GM18505 (cell line): ENCODE measurements at regions not wholly inside any gene's neighbourhood (a gene's known extent, or its start where the extent isn't known, plus 50 kb on each side); places are given as distances from the start of the nearest gene placed in this dataset.

Source experiments
- ATAC-seq: cut with Tn5 transposase; IDR thresholded peaks from one replicate; pipeline ENCODE4 v1.9.1; 2021; ENCODE audit not compliant: unreplicated experiment
- POLR2A ChIP-seq: IDR thresholded peaks from 4 replicates; pipeline ENCODE4 v1.6.1; 2011; ENCODE audit warnings: borderline replicate concordance; ENCODE audit not compliant: insufficient read depth, insufficient read length; ENCODE audit errors: extremely low read depth

DNA sequence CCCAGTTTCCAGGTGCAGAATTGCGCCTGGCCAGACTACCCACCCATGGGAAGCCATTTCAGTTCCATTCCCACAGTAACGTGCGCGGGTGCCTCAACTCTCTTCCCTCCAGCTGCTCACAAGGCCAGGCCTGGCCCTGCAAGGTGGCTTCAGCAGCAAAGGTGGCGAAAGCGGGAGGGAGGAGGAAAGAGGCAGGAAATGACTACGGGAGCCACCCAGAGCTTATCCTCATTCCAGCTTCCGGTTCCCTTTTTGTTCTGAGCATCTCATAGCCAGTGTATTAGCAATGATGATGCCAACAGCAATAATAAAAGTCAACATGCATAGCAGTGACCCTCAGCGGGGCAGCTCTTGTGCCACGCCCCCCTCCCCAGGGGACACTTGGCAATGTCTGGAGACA lies 101.5 kb upstream of the BOD1 start:
- ATAC-seq = no peak
- TF ChIP-seq POLR2A = no peak

DNA sequence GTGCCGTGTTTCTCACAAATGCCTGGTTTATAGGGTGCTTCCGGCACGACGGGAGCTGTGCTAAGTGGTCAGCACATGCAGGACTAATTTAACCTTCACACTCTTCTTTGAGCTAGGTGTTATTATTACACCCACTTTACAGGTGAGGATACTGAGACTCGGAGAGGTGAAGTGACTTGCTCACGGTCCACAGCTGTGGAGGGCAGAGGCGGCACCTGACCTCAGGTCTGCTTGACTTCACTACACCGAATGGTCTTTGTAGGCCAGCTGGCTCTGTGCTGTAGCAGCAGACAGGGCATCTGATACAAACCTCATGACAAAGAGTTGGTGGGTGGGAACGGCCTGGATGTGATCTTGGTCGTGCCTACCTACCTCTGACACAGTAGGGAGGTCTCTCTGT lies 102.0 kb upstream of the BOD1 start:
- ATAC-seq = no peak
- no peak for TF ChIP-seq POLR2A

DNA sequence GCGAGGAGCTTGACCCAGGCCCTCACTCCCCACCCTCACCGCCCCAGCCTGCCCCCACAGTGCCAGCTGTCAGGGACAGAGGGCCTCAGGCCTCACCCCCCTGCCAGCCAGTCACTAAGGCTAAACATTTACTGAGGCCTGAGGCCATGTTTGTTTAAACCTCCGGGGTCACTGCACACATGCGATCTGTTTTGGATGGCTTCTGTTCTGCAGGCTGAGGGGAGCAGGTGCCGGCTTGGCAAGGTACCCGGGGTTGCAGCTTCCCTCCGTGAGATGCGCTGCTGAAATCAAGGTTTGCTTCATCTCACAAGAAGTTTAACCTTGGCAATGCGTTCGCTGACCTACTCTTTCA lies 103.3 kb upstream of the BOD1 start:
- TF ChIP-seq POLR2A = no peak
- ATAC-seq = no peak

DNA sequence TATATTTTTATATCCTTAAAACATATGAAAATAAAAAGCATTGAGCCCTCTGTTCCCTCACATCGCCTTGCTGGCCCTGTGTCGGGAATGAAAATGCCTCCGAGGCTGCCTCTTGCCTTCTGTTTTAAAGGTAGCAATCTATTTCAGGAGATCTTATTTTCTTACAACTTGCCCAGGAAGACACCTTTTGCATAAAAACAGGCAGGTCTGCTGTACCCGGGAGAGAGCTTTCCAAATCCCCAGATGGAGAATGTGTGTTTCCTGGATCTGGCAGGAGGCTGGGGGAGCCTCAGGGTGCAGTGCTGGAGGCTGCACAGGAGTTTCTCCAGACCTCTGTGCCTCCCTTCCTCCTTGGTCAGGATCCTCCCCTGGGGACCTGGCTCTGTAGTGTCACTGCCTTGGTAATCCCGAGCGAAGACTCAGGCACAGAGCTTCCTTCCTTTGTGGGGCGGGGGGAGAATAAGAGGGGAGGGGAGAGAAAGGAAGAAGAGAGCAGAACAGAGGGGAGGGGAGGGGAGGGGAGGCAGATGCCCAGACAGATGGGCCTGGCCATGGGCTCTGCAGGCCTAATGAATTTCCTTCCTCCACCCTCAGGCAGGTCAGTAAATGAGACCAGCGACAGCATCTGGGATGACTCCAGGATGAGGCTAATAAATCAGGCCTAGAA lies 104.0 kb upstream of the BOD1 start:
- no peak for TF ChIP-seq POLR2A
- no peak for ATAC-seq

DNA sequence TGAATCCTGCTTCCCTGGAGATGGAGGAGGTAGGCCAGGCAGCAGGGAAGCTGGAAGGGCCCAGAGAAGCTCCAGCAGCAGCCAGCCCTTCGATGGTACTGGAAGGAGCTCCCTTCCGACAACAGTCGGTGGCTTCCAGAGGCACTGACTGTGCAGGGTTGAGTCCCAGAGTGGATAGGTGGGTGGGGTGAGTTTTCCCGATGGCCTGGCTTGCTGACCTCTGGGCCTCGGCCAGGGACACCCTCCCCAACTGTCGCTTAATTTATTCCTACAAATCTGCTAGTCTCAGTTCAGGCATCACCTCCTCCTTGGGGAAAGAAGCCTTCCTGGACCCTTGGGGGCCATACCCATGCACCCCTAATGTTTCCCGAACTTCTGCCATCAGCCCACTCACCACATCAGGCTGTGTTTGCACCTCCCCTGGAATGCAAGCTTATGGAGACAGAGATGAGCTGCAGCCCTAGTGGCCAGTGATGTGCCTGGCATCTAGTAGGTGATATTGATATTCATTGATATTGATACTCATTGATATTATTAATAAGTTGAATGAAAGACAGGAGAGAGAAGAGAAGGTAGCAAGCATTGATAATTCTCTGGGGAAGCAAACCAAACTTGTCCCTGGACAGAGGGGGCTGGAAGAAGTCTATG lies 104.6 kb upstream of the BOD1 start:
- ATAC-seq = no peak
- TF ChIP-seq POLR2A = no peak

DNA sequence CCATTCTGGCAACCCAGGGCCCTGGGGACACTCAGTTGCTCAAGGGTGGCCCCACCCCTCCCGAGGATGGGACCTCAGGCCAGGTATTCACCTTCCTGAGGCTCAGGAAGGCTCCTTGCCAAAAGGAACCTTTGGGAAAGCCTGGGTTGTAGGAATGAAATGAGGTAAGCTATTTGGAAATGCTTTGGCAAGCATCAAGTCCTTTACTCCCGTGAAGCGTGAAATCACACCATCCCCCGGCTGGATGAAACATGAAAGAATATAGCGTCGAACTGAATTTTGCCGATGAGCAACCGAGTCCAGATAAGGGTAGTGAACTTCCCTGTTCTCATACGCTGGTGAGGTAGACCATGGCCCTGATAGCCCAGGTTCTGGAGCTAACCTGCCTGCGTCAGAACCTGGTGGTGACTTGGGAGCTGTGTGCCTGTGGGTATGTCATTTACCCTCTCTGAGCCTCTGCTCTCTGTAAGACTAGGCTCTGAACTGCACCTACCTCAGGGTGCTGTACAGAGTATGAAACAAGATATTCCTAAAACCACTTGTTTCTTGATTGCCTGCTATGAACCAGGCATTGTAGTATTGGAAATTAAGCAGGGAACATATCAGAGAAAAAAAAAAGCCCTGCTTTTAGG lies 105.3 kb upstream of the BOD1 start:
- TF ChIP-seq POLR2A = no peak
- ATAC-seq = no peak

DNA sequence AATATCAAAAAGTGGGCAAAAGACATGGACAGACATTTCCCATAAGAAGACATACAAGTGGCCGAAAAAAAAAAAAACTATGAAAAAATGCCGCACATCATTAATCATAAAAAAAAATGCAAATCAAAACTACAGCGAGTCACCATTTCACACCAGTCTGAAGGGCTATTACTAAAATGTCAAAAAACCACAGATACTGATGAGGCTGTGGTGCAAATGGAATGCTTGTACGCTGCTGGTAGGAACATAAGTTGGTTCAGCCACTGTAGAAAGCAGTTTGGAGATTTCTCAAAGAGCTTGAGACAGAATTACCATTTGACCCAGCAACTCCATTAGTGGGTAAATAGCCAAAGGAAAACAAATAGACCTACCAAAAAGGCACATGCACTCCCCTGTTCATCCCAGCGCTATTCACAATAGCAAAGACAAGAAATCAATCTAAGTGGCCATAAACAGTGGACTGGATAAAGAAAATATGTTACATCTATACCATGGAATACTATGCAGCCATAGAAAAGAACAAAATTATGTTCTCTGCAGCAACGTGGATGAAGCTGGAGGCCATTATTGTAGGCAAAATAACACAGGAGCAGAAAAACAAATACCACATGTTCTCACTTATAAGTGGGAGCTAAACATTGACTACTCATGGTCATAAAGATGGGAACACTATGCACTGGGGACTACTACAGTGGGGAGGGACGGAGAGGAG lies 110.6 kb upstream of the BOD1 start:
- ATAC-seq = no peak
- TF ChIP-seq POLR2A = no peak

DNA sequence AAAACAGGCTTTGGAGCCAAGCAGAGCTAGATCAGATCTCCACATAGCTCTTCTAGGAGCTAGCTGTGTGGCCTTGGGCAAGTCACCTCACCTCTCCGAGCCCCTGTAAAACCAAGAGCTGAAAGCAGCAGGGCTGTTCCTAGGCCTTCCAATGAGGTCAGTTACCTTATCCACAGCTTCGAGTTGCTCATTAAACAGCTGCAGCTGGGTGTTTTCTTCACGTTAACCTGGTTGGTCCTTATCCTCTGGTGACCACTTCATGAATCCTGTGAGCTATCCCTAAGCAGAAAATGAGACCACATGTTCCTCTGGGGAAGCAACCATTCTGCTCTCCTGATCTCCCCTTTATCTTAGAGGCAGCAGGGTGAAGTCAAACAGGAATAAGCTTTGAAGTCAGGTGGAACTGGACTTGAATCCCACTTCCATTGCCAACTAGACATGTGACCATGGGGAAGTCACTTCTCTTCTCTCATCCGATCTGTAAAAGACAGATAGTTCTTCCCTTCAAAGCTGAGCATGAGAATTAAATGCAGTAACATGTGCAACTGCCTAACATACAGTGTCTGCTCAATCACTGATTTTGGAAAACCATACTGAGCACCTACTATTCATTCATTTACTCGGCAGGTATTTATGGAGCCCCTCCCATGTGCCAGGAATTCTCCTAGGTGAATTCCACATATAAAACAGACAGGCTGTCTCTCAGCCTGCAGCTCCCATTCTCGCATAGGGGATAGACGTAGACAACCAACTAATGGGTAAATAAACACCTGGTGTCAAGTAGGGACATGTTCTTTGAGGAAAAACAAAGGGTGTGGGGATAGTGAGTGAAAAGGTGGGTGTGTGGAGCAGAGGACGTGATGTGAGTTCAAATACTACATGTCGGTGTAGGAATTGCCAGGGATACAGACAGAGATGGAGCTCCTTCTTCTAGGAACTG lies 111.7 kb upstream of the BOD1 start:
- TF ChIP-seq POLR2A = no peak
- ATAC-seq = no peak

DNA sequence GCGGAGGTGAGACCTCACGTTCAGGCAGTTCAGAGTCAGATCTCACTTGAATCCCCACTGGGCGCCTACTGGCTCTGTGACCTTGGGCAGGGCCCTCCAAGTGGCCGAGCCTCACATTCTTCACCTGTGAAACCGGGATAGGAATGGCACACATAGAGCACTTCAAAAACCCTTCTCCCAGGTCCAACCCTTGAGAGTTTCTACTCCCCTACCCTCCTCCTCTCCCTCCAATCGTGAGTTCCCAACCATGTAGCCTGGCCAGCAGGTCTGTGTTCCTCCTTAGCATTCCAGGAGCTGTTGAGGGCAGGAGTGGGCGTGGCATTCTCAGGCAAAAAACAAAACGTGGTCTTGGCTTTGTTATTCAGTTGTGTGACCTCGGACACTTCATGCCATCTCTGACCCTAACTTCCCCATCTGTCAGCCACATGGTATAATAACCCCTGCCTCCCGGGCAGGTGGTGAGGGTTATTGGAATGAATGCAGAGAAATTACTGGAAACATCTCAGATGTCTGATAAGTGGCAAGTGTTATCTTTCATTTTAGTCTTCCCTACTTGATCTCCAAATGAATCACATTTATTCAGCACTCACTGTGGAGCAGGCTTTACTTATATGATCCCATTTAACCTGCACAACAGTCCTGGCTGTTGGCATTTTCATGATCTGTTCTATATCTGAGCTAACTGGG lies 112.8 kb upstream of the BOD1 start:
- no peak for ATAC-seq
- TF ChIP-seq POLR2A = no peak

DNA sequence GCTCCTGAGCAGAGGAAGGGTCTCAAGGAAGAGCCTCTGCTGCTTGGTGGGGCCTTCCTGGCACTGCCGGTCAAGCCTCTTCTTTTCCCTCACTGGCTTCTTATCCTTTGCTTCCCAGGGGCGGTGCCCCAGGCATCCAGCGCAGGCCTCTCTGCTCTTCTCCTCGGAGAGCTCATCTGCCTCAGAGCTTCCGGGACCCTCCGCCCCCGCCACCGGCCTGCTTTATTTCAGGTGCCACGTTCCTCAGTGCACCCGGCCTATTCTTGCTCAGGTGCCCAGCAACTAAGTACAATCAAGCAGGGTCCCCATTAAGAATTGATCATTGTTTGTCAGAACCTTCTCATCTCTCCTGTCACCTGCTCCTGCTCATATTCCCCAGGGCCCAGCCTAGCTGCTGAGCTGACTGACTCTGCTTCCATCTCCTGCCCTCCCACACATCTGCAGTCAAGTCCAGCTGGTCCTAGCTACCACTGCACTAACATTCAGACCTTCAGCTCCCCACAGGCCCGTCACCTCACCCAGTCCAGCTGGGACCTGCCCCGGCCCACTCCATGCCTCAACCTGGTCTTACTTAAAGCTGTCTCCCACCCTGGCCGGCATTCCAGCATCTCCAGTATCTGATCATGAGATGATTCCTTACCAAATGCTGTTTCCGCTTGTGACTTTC lies 114.3 kb upstream of the BOD1 start:
- TF ChIP-seq POLR2A = no peak
- ATAC-seq = no peak

DNA sequence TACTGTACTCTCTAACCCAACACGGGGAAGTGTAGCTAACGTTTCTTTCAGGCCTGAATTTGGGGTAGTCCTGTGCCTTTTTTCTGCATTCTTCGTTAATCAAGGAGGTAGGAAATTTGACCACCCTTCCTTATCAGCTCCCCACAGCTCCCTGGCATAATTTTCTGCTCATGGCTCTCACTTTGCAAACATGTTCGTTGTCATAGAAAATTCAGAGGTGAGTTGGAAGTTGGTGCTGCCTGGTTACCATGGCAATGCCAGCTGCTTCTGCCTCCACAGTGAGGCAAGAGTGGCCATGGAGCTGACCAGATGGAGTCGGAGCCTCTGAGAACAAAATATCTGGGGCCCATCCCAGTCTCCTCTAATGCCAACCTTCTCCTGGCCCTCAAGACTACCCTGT lies 116.6 kb upstream of the BOD1 start:
- TF ChIP-seq POLR2A = no peak
- no peak for ATAC-seq

DNA sequence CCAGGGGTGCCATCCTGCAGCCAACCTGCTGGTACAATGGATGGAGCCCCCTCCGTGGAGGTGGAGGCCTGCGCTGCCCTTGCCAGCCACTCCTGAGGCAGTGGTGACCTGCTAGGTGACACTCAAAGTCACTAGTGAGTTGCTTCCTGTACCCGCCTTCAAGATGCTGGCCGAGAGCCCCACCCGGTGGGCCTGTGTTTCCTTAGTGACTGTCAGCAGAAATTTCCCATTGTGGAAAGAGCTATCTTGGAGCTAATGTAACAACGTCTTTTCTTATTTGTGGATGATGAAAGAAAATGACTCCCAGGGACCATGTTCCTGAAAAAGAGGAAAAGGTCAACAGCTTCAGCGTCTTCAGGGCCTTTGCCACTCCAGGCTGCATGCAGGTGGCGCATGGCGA lies 117.0 kb upstream of the BOD1 start:
- TF ChIP-seq POLR2A = no peak
- no peak for ATAC-seq
